OCI-LY7 (cell line): ENCODE measurements at regions not wholly inside any gene's neighbourhood (a gene's known extent, or its start where the extent isn't known, plus 50 kb on each side); places are given as distances from the start of the nearest gene placed in this dataset.

Experiments
- CTCF ChIP-seq: fragments of 200-600 bp; sonication (generic); conservative IDR thresholded peaks from 2 replicates; pipeline ENCODE4 v1.5.1; 2014; ENCODE audit warnings: mild to moderate bottlenecking, antibody characterized with exemption, low read length, moderate library complexity, mixed read lengths
- EZH2phosphoT487 ChIP-seq: fragments of 200-600 bp; sonication (generic); IDR thresholded peaks from 2 replicates; pipeline ENCODE4 v1.6.1; 2018; ENCODE audit warnings: low read depth, borderline replicate concordance, mild to moderate bottlenecking, mixed run types, antibody characterized with exemption, low read length, moderate library complexity, mixed read lengths

- TF ChIP-seq CTCF = no peak
- TF ChIP-seq EZH2phosphoT487 = no peak
Observed at GRCh38 chr3:31416980-31417379, 115.7 kb upstream of the STT3B start.
